Adrenal gland (tissue), 9 donors: ENCODE measurements at regions not wholly inside any gene's neighbourhood (a gene's known extent, or its start where the extent isn't known, plus 50 kb on each side); places are given as distances from the start of the nearest gene placed in this dataset.
"Not testable (repeated sequence)": the region's sequence is repeated elsewhere in the genome, so short reads cannot be mapped to it uniquely, and the experiment has no call there.

Experiments used
- DNase-seq, 7 donors: peaks; one replicate each; pipeline ENCODE4 v3.0.0-alpha.2; 2019 to 2020
- H3K27ac ChIP-seq, 5 donors: fragments of 200-600 bp; sonication (generic) in 4 of 5; 1 replicate in 3 of 5; 2 replicates in 2 of 5; pipeline versions ENCODE4 v1.5.1 to v1.8.0; 2016 to 2020; ENCODE audit warnings: mild to moderate bottlenecking in 1 of 5
- H3K27me3 ChIP-seq: fragments of 200-600 bp; 2 replicates; pipeline ENCODE4 v1.8.0; 2021
- H3K36me3 ChIP-seq, 2 donors: fragments of 200-600 bp; replicated peaks in 1 of 2; 1 replicate in 1 of 2; 2 replicates in 1 of 2; pipeline versions ENCODE4 v1.5.1 to v1.8.0; 2018 to 2022
- H3K4me1 ChIP-seq, 2 donors: fragments of 200-600 bp; replicated peaks in 1 of 2; 1 replicate in 1 of 2; 2 replicates in 1 of 2; pipeline versions ENCODE4 v1.5.1 to v1.8.0; 2018 to 2021
- H3K4me3 ChIP-seq, 4 donors: fragments of 200-600 bp; sonication (generic) in 3 of 4; one replicate each; pipeline ENCODE4 v1.5.1; 2016 to 2018
- H3K9me3 ChIP-seq, 3 donors: fragments of 200-600 bp; sonication (generic) in 1 of 3; replicated peaks in 1 of 3; 1 replicate in 2 of 3; 2 replicates in 1 of 3; pipeline versions ENCODE4 v1.5.1 to v1.8.0; 2016 to 2021
- POLR2A ChIP-seq, 2 donors: fragments of 450-650 bp; IDR thresholded peaks; one replicate each; pipeline ENCODE4 v1.6.1; 2017; ENCODE audit warnings: antibody characterized with exemption in 2 of 2, mild to moderate bottlenecking in 2 of 2, moderate library complexity in 1 of 2
- WGBS, 4 donors: extraction: QIAGEN DNeasy Blood & Tissue Kit in 2 of 4; methylation state at CpG; one replicate each; pipeline versions ENCODE4 v1.1.5 to v1.1.7; 2013 to 2017; 5-methylcytosine and 5-hydroxymethylcytosine counted together
- intact Hi-C, 2 donors: fragments of 100-400 bp; cut with DNase I; formaldehyde crosslinking; loops; one replicate each; pipeline versions ENCODE4 v1.14.1 to v1.15.0; 2022 to 2023
- TF ChIP-seq, protein P1 (sequence below), 6 experiments: fragments of 450-650 bp in 4 of 6; fragments of 200-600 bp in 2 of 6; sonication (generic) in 1 of 6; IDR thresholded peaks; 1 replicate in 5 of 6; 2 replicates in 1 of 6; pipeline versions ENCODE4 v1.5.1 to v1.8.0; 2016 to 2021; ENCODE audit warnings: antibody characterized with exemption in 6 of 6, mild to moderate bottlenecking in 2 of 6, moderate library complexity in 1 of 6
- donor health status: healthy with polysubstance abuse.
- donor health status: Bipolar disorder and iron deficiency.
- donor health status: DM: yes; HTN: yes; CAD: no.
- donor health status: DM: no; HTN: no; CAD: no.
- donor health status: DM: no; HTN: no; CAD: no.

DNA sequence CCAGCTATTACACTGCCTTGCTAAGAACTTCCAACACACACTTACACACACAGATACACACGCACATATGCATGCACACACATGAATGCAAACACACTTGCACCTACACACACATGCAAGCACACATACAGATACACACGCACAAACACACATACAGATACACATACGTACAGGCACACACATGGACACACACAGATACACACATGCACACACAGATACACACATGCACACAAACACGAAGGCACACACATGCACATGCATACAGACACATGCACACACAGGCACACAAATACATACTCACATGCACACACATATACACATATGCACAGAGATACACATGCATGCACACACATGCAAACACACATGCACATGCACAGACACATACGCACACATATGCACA, 284.3 kb upstream of the FRG2C start:
- intact Hi-C loops, H3K27ac ChIP-seq, H3K4me1 ChIP-seq, H3K27me3 ChIP-seq, DNase-seq, H3K4me3 ChIP-seq, H3K9me3 ChIP-seq, H3K36me3 ChIP-seq: not testable (repeated sequence)
- 85 to 97% (median 90%) methylated on average over 5 of the region's 5 CpGs for WGBS, 4 donors

DNA sequence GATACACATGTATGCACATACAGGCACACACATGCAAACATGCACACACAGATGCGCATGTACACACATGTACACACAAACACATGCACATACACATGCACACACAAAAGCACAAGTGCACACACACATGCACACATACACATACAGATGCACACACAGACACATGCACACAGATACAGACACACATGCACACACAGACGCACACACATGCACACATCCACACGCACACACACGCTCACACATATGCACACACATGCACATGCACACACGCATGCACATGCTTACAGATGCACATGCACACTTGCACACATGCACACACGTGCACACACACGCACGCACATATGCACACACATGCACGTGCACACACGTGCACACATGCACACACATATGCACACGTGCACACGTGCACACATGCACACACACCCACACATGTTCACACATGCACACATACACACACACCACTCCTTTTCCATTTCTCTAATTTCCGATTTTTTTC, 283.8 kb upstream of the FRG2C start:
- 82 to 95% (median 90%) methylated on average over 13 of the region's 13 CpGs for WGBS, 4 donors
- TF ChIP-seq POLR2A (IDR thresholded peaks at IDR 0.05): no peak
- TF ChIP-seq, protein P1, sequence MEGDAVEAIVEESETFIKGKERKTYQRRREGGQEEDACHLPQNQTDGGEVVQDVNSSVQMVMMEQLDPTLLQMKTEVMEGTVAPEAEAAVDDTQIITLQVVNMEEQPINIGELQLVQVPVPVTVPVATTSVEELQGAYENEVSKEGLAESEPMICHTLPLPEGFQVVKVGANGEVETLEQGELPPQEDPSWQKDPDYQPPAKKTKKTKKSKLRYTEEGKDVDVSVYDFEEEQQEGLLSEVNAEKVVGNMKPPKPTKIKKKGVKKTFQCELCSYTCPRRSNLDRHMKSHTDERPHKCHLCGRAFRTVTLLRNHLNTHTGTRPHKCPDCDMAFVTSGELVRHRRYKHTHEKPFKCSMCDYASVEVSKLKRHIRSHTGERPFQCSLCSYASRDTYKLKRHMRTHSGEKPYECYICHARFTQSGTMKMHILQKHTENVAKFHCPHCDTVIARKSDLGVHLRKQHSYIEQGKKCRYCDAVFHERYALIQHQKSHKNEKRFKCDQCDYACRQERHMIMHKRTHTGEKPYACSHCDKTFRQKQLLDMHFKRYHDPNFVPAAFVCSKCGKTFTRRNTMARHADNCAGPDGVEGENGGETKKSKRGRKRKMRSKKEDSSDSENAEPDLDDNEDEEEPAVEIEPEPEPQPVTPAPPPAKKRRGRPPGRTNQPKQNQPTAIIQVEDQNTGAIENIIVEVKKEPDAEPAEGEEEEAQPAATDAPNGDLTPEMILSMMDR (IDR thresholded peaks at IDR 0.05): no peak
- no peak for DNase-seq
- intact Hi-C loops: no loop called here
- H3K9me3 ChIP-seq: no peaks in the 10 kb centered on the region
- H3K27me3 ChIP-seq: no peaks in the 10 kb centered on the region
- H3K4me3 ChIP-seq: no peak overlapping the region
- H3K36me3 ChIP-seq: no peaks in the 10 kb centered on the region
- no peaks in the 10 kb centered on the region for H3K4me1 ChIP-seq
- no peak overlapping the region for H3K27ac ChIP-seq

DNA sequence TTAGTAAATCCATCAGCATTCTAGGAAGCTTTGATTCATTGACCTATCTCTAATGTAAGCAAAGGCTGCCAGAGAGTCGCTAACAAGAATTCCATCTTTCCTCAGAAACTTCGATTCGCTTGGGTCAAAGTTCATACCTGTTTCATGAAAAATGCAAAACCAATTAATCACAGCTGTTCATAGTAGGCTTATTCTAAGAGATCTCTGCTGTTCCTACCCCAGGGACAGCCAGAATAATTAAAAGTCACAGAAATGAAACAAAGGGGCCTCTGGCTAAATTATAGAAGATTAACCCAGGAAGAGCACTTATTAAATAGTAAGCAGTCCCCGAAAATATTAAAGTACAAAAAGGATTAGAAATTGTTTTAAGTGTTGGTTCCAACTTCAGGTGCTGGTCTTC, 280.1 kb upstream of the FRG2C start:
- WGBS, 4 donors: 78 to 83% (median 80%) methylated on average over 4 of the region's 4 CpGs
- H3K27me3 ChIP-seq, H3K36me3 ChIP-seq, DNase-seq, H3K9me3 ChIP-seq, H3K4me3 ChIP-seq, H3K4me1 ChIP-seq, H3K27ac ChIP-seq, intact Hi-C loops: not testable (repeated sequence)

DNA sequence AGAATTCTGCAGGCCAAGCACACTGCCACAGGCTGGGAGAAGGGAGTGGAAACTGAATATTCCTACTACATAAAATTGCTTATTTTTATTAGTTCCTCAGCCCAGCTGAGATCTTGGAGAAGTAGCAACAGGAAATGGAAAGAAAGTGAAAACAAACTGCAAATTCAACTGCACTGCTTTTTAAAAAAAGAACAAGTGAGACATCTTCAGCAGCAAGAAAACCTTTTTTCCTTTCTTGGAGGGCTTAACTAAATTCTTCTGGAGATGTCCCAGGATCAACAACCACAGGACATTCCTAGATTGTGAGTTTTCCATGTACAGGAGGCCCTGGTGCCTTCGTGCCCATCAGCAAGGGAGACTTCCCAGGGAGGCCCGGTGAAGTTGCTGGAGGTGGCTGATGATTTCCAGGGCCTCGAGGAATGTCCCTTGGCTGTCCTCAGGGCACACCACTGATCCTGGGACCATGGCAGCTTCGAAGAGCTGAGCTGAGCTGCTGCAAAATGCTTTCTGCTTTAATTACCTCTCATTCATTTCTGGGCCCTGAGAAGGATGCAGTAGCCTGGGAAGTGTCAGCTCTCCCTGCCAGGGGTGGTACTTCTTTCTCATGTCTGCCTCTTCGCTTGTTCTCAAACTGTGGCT, 275.5 kb upstream of the FRG2C start:
- 57 to 79% (median 68%) methylated on average over 2 to 5 of the region's 5 CpGs for WGBS, 4 donors

DNA sequence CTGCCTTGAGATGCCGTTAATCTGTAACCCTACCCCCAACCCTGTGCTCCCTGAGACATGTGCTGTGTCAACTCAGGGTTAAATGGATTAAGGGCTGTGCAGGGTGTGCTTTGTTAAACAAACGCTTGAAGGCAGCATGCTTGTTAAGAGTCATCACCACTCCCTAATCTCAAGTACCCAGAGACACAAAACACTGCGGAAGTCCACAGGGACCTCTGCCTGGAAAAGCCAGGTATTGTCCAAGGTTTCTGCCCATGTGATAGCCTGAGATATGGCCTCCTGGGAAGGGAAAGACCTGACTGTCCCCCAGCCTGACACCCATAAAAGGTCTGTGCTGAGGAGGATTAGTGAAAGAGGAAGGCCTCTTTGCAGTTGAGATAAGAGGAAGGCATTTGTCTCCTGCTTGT, 270.8 kb upstream of the FRG2C start:
- H3K27ac ChIP-seq, intact Hi-C loops, H3K9me3 ChIP-seq, H3K4me3 ChIP-seq, H3K27me3 ChIP-seq, H3K36me3 ChIP-seq, DNase-seq, H3K4me1 ChIP-seq: not testable (repeated sequence)
- 72 to 77% (median 74%) methylated on average over 3 of the region's 3 CpGs for WGBS, 4 donors

More for the DNA sequence above, 275.5 kb upstream of the FRG2C start:
- H3K36me3 ChIP-seq, H3K4me1 ChIP-seq, H3K4me3 ChIP-seq, H3K27me3 ChIP-seq, DNase-seq, H3K9me3 ChIP-seq, intact Hi-C loops, H3K27ac ChIP-seq: not testable (repeated sequence)

DNA sequence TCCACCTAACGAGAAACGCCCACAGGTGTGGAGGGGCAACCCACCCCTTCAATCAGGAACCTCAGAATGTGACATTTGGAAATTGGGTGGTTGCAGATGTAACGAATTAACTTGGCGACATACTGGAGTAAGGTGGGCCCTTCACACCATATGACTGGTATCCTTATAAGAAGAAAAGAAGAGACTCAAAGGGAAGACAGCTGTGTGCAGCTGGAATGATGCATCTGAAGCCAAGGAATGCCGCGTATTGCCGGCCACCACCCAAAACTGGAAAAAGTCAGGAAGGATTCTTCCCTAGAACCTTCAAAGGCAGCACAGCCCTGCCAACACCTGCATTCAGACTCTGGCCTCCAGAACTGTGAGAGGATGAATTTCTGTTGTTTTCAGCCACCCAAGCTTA, 270.0 kb upstream of the FRG2C start:
- H3K9me3 ChIP-seq, DNase-seq, H3K36me3 ChIP-seq, intact Hi-C loops, H3K4me3 ChIP-seq, H3K27ac ChIP-seq, H3K27me3 ChIP-seq, H3K4me1 ChIP-seq: not testable (repeated sequence)
- WGBS, 4 donors: 77 to 82% (median 80%) methylated on average over 7 of the region's 7 CpGs

DNA sequence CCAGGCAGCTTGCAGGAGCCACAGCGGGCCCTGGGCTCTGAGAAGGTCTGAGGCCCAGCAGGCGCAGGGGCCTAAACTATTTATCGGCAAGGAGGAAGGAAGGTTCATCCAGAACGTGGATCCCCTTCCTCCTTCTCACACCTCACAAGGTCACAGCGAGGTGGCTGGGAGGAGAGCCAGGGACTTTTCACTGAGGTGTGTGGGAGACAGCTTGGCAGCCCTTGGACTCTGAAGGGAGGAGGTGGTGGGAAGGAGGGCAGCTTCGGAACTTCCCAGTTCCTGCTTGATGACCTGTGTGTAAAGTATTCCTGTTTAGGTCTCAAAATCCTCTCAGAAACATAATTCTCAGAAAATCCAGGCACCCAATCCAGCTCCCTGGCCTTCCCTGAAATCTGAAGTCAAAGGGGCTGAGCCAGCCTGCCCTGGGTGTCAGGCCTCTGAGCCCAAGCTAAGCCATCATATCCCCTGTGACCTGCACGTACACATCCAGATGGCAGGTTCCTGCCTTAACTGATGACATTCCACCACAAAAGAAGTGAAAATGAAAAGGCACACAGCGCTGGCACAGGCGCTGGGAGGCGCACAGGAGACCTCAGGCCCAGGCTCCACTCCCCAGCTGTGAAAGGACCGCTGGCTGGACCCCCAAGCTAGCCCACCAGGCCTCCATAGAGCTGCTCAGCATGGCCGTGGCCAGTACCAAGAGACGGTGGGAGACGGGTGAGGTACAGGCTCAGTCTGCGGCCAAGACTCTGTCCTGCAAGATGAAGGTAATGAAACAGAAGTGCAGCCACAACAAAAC, 269.4 kb upstream of the FRG2C start:
- H3K9me3 ChIP-seq, DNase-seq, H3K27me3 ChIP-seq, H3K4me1 ChIP-seq, H3K27ac ChIP-seq, intact Hi-C loops, H3K4me3 ChIP-seq, H3K36me3 ChIP-seq: not testable (repeated sequence)
- WGBS, 4 donors: 73 to 89% (median 76%) methylated on average over 11 to 15 of the region's 15 CpGs
